ENCODE measurements at regions not wholly inside any gene's neighbourhood (a gene's known extent, or its start where the extent isn't known, plus 50 kb on each side); places are given as distances from the start of the nearest gene placed in this dataset.

DNA sequence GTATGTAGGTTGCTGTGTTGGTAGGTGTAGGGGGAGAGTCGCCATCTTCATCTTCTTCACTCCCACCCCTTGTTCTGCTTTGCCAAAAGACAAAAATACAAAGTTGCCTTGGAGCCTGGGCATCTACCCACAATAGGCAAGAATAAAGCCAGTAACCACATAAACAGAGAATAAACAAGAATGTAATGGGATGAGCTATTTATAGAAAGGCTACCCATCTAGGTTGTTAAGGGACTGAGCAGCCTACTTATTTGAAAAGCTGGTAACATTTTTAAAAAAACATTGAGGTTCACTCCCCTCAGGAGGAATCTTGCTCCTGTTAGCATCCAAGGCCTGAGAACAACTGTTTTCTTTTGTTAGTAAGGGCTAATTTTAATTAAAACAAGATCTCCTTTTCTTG is 301.4 kb upstream of the STXBP5 start:
- DNase-seq (ENCODE audit: insufficient read length, low spot score): no peak

DNA sequence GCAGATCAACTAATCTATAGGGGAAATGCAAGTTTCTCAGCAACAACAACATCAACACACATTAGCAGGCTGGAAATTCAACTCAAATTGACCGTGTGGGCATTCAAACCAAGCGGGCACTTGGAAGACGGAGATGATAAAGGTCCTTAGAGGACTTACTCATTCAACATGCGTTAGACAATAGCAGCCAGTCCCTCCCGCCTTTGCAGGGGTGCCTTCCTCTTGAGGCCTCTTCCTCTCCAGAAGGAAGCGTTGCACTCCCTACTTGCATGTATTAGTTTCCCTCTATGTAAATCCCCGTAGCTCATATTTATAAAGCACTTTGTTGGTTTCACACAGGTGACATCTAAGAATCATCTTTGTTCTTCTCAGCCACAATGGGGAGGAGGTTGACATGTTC is 300.8 kb upstream of the STXBP5 start:
- DNase-seq (ENCODE audit: insufficient read length, low spot score): no peak
- FAIRE-seq: peak; percentile 4

More for the DNA sequence above, 301.4 kb upstream of the STXBP5 start:
- no peak for FAIRE-seq

DNA sequence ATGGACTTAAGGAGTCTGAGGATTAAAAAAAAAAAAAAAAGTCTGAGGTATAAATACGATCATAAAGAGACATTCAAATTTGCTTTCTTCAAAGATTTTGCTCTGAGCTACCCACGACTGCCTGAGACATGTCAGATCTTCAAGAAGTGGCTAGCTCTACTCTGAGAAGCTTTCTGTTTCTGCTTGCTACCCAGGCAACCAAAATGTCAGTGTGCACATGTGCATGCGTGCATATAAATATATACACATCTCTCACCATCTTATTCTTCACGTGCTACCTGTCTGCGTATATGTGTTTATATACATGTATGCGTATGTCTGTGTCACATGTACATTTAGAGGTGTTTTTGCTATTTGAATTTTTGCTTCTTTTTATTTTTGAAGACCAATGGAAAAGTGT is 299.6 kb upstream of the STXBP5 start:
- DNase-seq (ENCODE audit: insufficient read length, low spot score) (no peak), FAIRE-seq (no peak)

DNA sequence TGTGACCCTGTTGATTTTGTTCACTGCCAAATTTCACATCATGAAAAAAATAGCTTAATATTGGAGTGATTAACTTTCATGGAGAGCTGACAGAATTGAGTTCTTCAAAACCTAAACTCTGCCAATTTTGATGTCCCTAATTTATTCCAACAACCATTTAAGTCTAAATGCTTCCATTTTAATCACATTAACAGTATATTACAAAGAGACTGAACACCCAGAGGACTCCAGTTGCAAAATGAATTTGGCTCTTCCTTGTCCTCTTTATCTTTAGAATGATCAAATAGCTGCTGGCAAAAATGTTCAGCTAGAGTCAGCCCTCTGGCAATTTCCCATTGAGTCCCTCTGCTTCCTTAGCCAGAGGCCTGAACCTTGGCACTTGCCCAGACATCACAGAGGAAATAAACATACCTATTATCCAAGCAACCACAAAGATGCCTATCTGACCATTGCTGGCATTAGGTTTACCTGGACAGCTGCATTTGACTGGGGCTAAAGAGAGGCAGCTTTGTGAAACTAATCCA is 299.0 kb upstream of the STXBP5 start:
- FAIRE-seq (no peak), DNase-seq (ENCODE audit: insufficient read length, low spot score) (no peak)

DNA sequence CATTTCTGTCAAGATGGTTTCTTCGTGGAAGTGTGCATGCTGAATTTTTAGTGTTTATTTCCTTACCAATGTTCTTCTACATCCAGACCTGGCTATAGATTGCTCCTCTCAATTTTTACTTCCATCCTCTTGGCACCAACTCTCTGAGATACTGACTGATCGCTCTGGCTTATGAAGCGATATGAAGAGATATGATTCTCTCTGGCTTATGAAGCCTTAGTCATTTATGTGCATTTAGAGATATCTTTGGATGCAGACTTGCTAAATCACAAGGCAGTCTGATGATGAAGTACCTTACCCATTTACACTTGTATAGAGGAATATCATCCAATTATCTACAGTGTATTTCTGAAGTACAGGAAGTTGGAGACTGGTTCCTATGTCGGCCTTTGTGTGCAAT is 295.4 kb upstream of the STXBP5 start:
- FAIRE-seq: no peak

DNA sequence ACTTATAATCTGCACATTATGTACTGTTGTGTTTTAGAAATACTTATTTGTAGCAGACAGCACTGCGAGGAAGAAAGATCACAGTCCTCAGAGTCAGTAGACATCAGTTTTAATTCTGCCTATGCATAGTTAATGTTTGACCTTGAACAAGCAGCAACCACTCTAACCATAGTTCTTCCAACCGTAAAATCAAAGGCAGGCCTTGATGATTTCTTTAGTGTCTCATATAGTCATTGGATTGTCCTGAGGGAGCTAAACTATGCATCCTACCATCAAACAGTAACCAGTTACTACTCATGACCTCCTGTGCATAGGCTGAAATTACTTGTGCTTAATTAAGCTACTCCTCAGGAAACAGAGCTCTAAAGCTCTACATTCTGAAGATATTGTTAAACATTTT is 294.8 kb upstream of the STXBP5 start:
- FAIRE-seq (no peak), DNase-seq (ENCODE audit: insufficient read length, low spot score) (no peak)

More for the DNA sequence above, 295.4 kb upstream of the STXBP5 start:
- DNase-seq (ENCODE audit: insufficient read length, low spot score): no peak

DNA sequence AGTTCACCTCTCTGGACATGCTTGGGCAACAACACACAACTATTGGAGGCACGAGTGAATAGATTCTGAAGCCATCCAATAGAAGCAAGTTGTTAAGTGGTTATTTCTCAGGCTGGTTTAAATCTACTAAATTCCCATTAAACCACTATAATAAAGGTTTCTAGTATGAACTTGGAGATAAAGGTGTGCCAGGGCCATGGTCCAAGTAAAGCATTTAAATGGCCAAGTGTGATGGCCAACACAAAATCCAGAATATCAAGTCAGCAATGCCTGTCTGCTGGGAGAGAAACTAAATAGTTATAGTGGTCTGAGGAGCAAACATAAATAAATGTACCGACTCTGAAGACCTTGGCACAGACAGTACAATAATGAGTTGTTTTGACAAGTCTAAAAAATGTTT is 294.3 kb upstream of the STXBP5 start:
- FAIRE-seq (no peak), DNase-seq (ENCODE audit: insufficient read length, low spot score) (no peak)

DNA sequence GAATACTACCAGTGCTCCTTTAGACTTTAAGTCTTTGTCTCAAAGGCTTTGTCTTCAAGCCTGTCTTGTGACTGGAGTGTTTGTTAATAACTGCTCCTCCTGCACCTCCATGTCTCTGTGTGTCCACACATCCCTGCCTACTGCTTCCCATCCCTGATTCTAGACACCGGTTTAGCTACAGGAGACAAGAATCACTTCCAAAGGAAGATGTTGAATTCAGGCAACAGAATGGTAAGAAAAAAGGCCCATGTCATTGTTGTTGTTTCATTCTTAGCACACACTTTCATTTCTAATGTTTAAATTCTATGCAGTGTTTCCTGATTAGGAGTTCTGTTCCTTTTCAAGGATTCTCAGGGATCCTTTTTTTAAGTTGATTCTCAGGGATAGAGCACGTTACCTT is 293.6 kb upstream of the STXBP5 start:
- FAIRE-seq (no peak), DNase-seq (ENCODE audit: insufficient read length, low spot score) (no peak)

DNA sequence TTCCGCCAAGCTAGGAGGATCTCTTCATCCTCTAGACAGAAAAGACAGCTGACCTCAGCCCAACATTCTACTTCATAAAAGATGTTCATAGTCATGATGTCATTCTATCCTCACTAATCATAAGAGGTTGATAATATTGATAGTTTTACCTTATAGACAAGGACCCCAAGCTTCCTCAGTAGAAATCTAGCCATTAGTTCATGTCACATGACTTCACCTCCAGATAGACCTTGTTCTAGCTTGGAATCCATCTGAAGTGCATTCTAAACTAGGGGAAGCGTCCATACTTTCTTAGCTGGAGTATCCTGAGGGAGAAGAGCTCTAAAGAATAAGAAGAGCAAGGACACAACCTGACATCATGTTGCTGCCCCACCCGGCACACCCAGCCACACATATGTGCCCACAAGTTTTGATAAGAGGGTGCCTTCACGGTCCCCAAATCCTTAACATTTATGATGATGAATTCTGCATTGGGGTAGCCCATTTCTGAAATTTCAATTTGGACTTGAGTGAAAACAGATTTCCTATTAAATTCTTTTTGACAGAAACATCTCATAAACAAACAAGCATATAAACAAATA is 292.5 kb upstream of the STXBP5 start:
- FAIRE-seq (no peak), DNase-seq (ENCODE audit: insufficient read length, low spot score) (no peak)

DNA sequence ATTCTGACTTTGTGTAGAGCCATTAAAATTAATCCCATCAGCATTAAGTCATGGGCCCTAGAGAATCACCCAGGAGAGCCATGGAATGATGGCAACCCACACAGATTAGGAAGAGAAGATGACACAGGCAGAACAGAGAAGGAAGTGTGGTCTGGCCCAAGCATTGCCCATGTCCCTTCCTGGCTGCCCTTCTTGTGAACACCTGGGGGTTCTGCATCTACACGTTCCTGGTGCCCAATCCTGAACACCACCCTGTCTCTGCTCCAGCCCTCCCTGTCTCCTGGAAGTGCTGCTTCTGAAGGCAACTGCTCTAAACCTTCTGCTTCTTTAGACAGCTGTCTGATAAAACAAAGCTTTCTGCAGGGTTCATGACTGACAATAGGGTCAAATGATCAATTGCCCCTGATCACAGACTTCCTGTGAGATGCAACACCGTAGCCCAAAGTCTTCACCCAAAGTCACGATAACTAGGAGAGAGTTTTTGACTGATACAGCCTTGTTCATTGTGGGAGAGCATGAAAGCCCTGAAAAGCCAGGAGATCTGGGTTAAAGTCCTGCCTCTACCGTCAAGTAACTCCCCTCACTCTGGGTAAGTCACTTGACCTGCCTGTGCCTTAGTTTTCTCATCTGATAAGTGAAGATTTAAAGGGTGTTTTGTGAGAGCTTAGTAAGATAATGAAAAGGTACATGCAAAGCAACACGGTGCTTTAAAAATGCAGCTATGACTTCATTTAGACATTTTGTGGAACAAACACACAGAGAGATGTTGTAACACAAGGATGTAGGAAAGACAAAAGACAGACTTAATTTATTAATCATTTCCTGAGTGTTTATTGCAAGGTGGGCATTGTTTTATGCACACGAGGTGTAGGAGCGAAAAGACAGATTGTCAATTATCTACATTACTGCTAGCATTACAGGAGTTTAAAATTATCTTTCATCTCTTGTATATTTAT is 291.2 kb upstream of the STXBP5 start:
- FAIRE-seq: no peak
- DNase-seq (ENCODE audit: insufficient read length, low spot score): no peak

DNA sequence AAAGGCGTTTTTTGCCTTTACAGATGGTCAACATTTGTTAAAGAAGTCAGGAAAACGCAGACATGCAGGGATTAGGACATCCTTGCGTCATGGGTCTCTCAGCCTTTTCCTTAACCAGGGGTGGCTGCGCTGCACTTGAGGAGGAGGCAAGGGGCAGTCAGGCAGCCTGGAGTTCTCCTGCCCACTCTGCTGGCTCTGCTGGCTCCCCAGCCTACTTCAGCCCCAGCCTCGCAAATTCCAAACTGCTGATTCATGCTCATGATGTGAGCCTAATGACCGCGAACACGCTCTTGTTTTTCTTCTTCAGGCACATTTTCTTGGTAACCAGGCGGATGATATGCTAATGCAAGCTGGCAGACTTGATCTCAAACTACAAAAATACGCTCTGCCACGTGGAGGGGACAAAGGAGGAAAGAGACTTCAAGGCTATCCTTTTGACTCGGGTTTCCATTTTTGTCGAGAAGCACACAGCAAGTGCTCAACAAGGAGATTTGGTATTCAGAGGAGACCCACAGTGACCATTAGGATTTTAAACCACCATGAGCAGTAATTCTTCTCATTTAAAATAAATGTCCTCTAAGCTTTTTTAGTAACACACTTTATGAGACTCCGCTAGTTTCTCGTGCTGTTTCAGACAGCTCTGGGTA is 290.3 kb upstream of the STXBP5 start:
- FAIRE-seq: peak; percentile 85
- DNase-seq (ENCODE audit: insufficient read length, low spot score): peak; percentile 62

DNA sequence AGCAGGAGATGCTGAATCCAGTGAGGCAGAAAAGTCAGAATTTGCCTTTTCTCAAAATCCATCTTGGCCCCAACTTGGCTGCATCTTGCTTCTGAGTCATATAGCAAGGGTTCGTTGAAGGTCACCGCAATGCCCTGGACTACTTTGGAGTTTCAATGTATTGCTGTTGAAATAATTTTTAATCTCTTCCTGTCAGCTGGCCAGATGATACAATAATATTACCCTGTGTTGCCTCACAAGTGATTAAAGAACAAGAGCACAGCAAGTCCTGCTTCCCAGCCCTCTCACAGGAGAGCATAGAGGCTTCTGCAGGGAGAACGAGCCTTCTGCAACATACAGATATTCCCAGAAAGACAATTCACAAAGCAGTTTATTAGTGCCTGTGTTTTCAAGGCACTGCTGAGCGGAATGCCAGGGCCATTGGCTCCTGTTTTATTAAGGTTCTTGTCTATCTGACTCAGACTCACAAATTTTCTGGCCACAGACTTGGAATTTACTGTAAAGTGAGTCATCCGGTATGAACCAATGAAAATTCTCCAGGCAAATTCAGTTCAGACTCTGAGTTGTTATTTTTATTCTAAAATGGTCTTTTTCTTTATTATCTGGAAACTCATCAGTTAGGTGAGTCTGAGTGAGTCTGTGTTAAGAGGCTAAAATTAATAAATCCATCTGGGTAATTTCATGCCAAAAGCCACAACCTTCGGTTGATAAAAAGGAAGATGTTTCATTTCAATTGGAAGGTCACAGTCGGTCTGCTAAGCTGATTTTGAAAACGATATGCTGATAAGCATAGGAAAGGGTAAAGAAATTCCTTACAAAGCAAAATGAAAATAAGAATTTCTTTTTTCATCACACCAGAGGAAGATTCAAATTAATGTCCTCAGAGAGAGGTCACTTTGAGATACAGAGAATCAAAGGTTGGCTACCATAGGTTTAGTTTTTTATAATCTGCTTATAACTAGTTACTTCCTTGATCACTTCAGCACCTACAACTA is 289.4 kb upstream of the STXBP5 start:
- peak; percentile 55 for DNase-seq (ENCODE audit: insufficient read length, low spot score)

DNA sequence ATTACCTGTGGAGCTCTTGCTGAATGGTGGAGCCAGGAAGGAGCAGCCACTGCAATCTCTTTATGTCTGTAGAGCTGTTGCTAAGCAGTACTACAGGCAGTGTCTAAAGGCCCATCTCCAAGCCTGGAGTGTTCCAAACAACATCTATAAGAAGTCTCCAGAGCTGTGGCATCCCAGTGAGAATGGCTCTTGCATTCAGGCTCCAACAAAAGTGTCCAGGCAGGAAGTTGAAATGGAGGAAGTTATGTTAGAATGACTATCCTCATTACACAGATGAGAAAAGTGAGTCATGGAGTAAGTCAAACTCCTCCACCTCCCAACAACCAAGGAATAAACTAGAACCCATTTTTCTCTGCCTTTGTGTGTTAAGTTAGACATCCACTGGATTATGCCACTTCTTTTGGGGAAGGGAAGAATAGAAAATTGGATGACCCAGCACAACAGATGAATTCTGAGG is 288.5 kb upstream of the STXBP5 start:
- no peak for DNase-seq (ENCODE audit: insufficient read length, low spot score)
- no peak for FAIRE-seq

More for the DNA sequence above, 289.4 kb upstream of the STXBP5 start:
- no peak for FAIRE-seq

DNA sequence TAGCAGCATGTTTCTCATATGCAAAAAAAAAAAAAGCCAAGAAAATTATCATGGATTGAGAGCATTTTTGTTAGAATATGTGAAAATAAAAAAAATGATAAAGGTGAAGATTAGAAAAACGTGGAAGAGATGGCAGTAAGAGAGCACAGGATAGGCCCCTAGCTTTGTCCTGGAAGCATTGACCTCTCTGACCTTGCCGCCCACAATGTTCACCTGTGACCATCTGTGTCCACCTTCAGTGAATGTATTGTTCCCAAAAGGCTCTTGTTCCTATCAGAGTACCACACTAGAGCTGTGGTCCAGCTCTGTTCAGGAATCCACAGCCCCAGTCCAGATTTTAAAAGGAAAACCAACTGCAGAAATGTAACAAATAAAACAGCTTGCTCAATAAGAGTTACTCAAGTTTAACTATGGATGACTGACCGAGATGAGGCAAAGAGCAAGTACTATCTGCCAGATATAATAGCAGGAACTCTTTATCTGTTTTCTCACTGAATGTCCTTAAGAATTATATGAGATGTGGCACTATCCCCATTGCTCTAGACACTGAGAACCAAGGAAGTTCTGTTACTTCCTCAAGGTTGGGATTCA is 287.7 kb upstream of the STXBP5 start:
- FAIRE-seq (no peak), DNase-seq (ENCODE audit: insufficient read length, low spot score) (no peak)

DNA sequence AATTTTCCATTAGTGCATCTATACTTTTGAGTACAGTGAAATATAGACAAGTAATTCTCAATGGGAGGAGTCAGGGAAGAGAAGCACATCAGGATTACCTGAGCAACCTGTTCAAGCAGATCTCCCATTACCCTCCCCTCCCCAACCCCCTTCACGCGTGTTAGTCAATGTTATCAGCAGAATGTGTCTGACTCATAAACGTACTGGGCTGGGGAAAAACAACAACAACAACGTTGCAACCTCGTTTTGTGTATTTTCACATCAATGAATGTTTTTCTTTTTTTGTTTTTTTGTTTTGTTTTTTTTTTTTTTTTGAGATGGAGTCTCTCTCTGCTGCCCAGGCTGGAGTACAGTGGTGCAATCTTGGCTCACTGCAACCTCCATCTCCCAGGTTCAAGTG is 287.0 kb upstream of the STXBP5 start:
- no peak for FAIRE-seq
- DNase-seq (ENCODE audit: insufficient read length, low spot score): no peak

DNA sequence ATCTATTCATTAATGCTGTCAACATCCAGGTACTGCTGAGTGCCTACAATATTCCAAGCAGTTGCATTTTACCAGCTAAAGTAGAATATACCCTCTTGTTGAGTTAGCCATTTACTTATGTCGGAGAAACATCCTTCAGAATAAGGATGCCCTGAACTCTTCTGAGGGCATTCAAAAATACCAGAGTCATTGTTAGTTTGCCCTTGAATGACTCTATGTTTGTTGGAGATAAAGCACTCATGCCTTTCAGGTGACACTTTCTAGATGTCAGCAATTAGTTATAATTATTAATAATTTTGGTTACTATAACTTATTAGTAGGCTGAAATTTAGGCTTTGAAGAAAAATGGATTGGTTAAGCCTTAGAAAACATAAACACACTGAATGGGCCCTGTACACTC is 286.2 kb upstream of the STXBP5 start:
- DNase-seq (ENCODE audit: insufficient read length, low spot score): no peak
- no peak for FAIRE-seq

DNA sequence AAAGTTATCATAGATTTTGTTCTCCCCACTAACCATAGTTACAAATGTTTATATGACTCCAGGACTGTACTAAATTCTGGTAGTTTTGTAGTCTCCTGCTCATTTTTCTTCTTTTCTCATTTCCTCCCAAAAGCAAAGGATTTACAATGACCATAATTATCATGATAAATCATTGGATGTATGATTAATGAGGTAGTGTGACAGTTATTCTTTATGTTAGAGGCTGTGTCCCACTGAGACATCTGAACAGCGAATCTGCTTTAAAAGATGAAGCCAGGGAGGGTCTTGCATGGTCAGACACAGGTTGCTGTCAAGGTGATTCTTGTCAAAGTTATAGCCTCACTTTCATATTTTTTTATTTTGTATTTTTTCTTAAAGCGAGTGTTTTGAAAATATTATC is 285.2 kb upstream of the STXBP5 start:
- FAIRE-seq: no peak
- DNase-seq (ENCODE audit: insufficient read length, low spot score): no peak

DNA sequence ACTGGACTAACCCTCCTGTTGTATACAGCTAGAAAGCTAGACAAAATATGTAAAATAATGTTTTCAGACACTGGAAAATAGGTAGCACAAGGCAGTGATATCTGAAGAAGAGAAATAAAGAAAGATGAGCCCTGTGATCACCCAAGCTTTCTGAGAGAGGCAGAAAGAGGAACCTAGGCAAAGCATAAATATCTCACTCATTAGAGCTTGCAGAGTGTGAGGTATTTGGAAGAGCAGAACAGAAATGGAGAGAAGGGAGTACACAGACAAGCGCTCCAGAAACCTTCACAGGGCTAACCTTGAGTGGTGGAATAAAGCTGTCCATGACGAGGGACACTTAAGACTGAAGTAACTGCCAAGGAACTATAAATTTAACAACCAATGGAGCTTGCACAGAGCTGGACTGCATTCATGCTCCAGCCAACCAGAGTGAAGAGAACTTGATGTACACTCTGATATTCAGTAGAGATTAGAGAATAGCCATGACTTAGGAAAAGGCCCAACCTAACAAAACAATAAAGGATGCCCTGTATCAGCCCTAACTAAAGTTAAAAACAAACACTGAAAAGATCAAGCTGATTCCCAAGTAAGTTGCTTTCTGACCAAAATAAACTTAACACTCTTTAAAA is 280.9 kb upstream of the STXBP5 start:
- FAIRE-seq: no peak
- no peak for DNase-seq (ENCODE audit: insufficient read length, low spot score)

DNA sequence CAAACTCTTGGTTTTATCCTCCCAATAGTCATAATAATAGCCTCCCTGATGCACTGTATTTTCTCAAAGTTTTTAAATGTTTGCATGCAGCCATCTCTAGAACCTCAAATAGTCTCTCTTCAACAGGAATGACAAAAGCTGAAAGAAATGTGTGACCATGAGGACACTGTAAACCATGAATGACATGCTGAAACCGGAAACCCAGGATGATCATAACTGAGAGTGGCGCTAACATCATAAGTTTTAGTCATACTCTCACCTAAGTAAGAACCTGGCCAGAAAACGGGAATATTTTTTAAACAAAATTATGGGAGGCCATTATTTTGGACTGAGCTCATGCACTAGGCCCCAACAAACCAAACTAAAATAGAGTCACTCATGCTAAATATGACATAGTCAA is 278.4 kb upstream of the STXBP5 start:
- FAIRE-seq: no peak
- no peak for DNase-seq (ENCODE audit: insufficient read length, low spot score)

Data from HTR-8/SVneo (cell line).